Upper lobe of left lung (tissue), 4 donors: ENCODE measurements at regions not wholly inside any gene's neighbourhood (a gene's known extent, or its start where the extent isn't known, plus 50 kb on each side); places are given as distances from the start of the nearest gene placed in this dataset.

Source experiments
- EP300 ChIP-seq, 4 donors: sonication (generic); formaldehyde crosslinking; IDR thresholded peaks; one replicate each; pipeline ENCODE4 v1.5.1; 2017; ENCODE audit warnings: antibody characterized with exemption in 4 of 4, control low read depth in 2 of 4
- POLR2A ChIP-seq, 4 donors: fragments of 450-650 bp; IDR thresholded peaks; one replicate each; pipeline ENCODE4 v1.5.1; 2016 to 2017; ENCODE audit warnings: antibody characterized with exemption in 4 of 4, mild to moderate bottlenecking in 2 of 4
- POLR2AphosphoS5 ChIP-seq, 2 donors: sonication (generic); formaldehyde crosslinking; IDR thresholded peaks; one replicate each; pipeline ENCODE4 v1.5.1; 2017; ENCODE audit warnings: antibody characterized with exemption in 2 of 2
- TF ChIP-seq, protein P1 (sequence below), 6 experiments: fragments of 450-650 bp in 4 of 6; fragments of 200-600 bp in 2 of 6; sonication (generic) in 2 of 6; IDR thresholded peaks; one replicate each; pipeline ENCODE4 v1.5.1; 2016 to 2019; ENCODE audit warnings: antibody characterized with exemption in 6 of 6

DNA sequence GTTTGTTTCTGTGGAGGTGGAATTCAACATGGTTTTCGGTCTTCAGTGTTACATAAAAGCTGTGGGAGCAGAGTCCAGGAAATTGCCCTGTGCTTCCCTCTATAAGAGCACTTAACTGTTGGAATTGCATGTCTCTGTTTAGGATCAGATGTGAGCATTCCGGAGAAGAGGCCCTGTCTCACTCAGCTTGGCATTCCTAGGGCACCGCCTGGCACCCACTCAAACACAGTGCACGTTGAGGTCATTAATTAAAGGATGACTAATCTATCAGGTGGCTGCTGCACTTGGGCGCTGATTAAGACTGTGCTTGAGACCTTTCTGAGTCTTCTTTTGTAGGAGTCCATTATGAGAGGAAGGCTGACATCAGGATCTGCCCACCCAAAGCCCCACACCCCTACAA is 82.8 kb upstream of the VIPR2 start:
- TF ChIP-seq, protein P1, sequence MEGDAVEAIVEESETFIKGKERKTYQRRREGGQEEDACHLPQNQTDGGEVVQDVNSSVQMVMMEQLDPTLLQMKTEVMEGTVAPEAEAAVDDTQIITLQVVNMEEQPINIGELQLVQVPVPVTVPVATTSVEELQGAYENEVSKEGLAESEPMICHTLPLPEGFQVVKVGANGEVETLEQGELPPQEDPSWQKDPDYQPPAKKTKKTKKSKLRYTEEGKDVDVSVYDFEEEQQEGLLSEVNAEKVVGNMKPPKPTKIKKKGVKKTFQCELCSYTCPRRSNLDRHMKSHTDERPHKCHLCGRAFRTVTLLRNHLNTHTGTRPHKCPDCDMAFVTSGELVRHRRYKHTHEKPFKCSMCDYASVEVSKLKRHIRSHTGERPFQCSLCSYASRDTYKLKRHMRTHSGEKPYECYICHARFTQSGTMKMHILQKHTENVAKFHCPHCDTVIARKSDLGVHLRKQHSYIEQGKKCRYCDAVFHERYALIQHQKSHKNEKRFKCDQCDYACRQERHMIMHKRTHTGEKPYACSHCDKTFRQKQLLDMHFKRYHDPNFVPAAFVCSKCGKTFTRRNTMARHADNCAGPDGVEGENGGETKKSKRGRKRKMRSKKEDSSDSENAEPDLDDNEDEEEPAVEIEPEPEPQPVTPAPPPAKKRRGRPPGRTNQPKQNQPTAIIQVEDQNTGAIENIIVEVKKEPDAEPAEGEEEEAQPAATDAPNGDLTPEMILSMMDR (IDR thresholded peaks at IDR 0.05) = no peak
- no peak for TF ChIP-seq POLR2A (IDR thresholded peaks at IDR 0.05)
- no peak for TF ChIP-seq POLR2AphosphoS5 (IDR thresholded peaks at IDR 0.05)
- no peak for TF ChIP-seq EP300 (IDR thresholded peaks at IDR 0.05)
